ENCODE measurements at regions not wholly inside any gene's neighbourhood (a gene's known extent, or its start where the extent isn't known, plus 50 kb on each side); places are given as distances from the start of the nearest gene placed in this dataset.

DNA sequence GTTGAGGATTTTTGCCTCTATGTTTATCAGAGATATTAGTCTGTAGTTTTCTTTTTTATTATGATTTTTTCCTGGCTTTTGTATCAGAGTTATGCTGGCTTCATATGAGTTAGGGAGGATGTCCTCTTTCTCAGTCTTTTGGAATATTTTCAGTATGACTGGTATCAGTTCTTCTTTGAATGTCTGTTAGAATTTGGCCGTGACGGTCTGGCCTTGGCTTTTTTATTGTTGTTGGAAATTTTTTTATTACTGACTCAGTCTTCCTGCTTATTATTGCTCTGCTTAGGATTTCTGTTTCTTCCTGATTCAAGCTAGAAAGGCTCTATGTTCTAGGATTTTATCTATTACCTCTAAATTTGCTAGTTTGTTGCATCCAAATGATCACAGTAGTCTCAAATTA, 421.9 kb downstream of the CDH10 start:
- TF ChIP-seq CTCF (IDR thresholded peaks at IDR 0.05), result no peak
- no peak for TF ChIP-seq POLR2A (IDR thresholded peaks at IDR 0.05)
- no peak for TF ChIP-seq EP300 (IDR thresholded peaks at IDR 0.05)
